Body of pancreas (tissue), 4 donors: ENCODE measurements at regions not wholly inside any gene's neighbourhood (a gene's known extent, or its start where the extent isn't known, plus 50 kb on each side); places are given as distances from the start of the nearest gene placed in this dataset.

Source experiments
- POLR2A ChIP-seq, 3 donors: fragments of 450-650 bp; IDR thresholded peaks; one replicate each; pipeline ENCODE4 v1.6.1; 2016; ENCODE audit warnings: antibody characterized with exemption in 3 of 3, mild to moderate bottlenecking in 2 of 3
- TF ChIP-seq, protein P1 (sequence below), 7 experiments: fragments of 450-650 bp in 4 of 7; fragments of 200-600 bp in 3 of 7; sonication (generic) in 3 of 7; IDR thresholded peaks; one replicate each; pipeline ENCODE4 v1.5.1; 2016 to 2019; ENCODE audit warnings: antibody characterized with exemption in 7 of 7

DNA sequence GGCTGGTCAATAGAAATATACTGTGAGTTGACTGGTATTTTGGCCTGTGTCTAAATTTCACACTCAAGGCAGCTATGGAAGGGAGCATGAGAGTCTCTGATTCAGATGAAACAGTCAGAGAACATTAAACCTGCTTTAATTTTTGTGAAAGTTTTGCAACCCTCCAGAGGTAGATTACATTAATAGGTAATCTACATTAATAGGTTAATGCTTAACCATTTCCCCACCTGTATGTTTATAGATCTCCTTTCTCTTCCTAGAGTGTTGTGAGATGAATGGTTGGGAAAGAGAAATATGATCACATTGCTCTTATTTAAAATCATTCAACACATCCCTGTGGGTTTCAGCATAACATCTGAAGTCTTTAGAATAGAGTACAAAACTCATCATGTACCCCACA lies 586.9 kb upstream of the DPPA4 start:
- TF ChIP-seq, protein P1, sequence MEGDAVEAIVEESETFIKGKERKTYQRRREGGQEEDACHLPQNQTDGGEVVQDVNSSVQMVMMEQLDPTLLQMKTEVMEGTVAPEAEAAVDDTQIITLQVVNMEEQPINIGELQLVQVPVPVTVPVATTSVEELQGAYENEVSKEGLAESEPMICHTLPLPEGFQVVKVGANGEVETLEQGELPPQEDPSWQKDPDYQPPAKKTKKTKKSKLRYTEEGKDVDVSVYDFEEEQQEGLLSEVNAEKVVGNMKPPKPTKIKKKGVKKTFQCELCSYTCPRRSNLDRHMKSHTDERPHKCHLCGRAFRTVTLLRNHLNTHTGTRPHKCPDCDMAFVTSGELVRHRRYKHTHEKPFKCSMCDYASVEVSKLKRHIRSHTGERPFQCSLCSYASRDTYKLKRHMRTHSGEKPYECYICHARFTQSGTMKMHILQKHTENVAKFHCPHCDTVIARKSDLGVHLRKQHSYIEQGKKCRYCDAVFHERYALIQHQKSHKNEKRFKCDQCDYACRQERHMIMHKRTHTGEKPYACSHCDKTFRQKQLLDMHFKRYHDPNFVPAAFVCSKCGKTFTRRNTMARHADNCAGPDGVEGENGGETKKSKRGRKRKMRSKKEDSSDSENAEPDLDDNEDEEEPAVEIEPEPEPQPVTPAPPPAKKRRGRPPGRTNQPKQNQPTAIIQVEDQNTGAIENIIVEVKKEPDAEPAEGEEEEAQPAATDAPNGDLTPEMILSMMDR (IDR thresholded peaks at IDR 0.05) = no peak
- no peak for TF ChIP-seq POLR2A (IDR thresholded peaks at IDR 0.05)
